H1 (cell line): ENCODE measurements at regions not wholly inside any gene's neighbourhood (a gene's known extent, or its start where the extent isn't known, plus 50 kb on each side); places are given as distances from the start of the nearest gene placed in this dataset.

Experiments used
- CTCF ChIA-PET: fragments of 300-600 bp; sonication (Branson Sonifier 250); formaldehyde crosslinking; loops from one replicate; lab custom pipeline; 2021; ENCODE audit not compliant: partially characterized antibody; lab: Charles Lee
- POLR2A ChIA-PET: fragments of 300-600 bp; sonication (Branson Sonifier 250); formaldehyde crosslinking; loops from one replicate; lab custom pipeline; 2021; ENCODE audit warnings: inconsistent platforms; ENCODE audit not compliant: partially characterized antibody; lab: Charles Lee
- DNase-seq, 2 experiments: peaks; one replicate each; pipeline versions ENCODE4 v3.0.0 to v3.0.0-alpha.2; 2010 to 2022; ENCODE audit warnings: low spot score in 2 of 2, low read depth in 1 of 2, mixed read lengths in 1 of 2
- FAIRE-seq: peaks from 2 replicates; lab custom pipeline; 2011; peaks lifted over from hg19 to GRCh38; lab: Jason Lieb, UNC
- H2AFZ ChIP-seq: 2 replicates; pipeline ENCODE4 v1.8.1; 2012; ENCODE audit warnings: low read length, inconsistent platforms
- H2AK5ac ChIP-seq: 2 replicates; pipeline ENCODE4 v1.6.1; 2013; ENCODE audit warnings: low read depth, low read length
- H2BK120ac ChIP-seq: replicated peaks from 2 replicates; pipeline ENCODE3; 2013; ENCODE audit warnings: low read depth, low read length, inconsistent platforms
- H2BK12ac ChIP-seq: 2 replicates; pipeline ENCODE4 v1.6.1; 2013; ENCODE audit warnings: low read depth, low read length
- H2BK15ac ChIP-seq: 2 replicates; pipeline ENCODE4 v1.6.1; 2013; ENCODE audit warnings: low read length
- H2BK20ac ChIP-seq: 2 replicates; pipeline ENCODE4 v1.6.1; 2013; ENCODE audit warnings: low read length
- H2BK5ac ChIP-seq: 2 replicates; pipeline ENCODE4 v1.6.1; 2013; ENCODE audit warnings: low read depth, low read length
- H3K14ac ChIP-seq: 2 replicates; pipeline ENCODE4 v1.6.1; 2013; ENCODE audit warnings: inconsistent platforms; ENCODE audit not compliant: insufficient read length
- H3K18ac ChIP-seq: 2 replicates; pipeline ENCODE4 v1.6.1; 2013; ENCODE audit warnings: low read length; ENCODE audit errors: extremely low read depth
- H3K23ac ChIP-seq: 2 replicates; pipeline ENCODE4 v1.6.1; 2013; ENCODE audit warnings: inconsistent platforms; ENCODE audit not compliant: insufficient read length
- H3K23me2 ChIP-seq: 2 replicates; pipeline ENCODE4 v1.6.1; 2013; ENCODE audit warnings: low read depth, low read length
- H3K27ac ChIP-seq: 2 replicates; pipeline ENCODE4 v1.6.1; 2011; ENCODE audit warnings: low read depth, low read length, inconsistent platforms
- H3K27me3 ChIP-seq, 4 experiments: replicated peaks in 1 of 4; 1 replicate in 1 of 4; 2 replicates in 3 of 4; pipeline versions ENCODE4 v1.6.1 to v1.8.1; 2011 to 2013; ENCODE audit warnings: low read length in 3 of 4, mild to moderate bottlenecking in 3 of 4, inconsistent platforms in 2 of 4, mixed read lengths in 2 of 4, moderate library complexity in 1 of 4; ENCODE audit not compliant: control insufficient read depth in 3 of 4, insufficient read depth in 3 of 4; ENCODE audit errors: extremely low read depth in 1 of 4
- H3K36me3 ChIP-seq, 4 experiments: 2 replicates each; pipeline versions ENCODE4 v1.6.1 to v1.8.1; 2011 to 2013; ENCODE audit warnings: mild to moderate bottlenecking in 4 of 4, low read length in 3 of 4, moderate library complexity in 2 of 4, control low read depth in 1 of 4, inconsistent platforms in 1 of 4; ENCODE audit not compliant: insufficient read depth in 4 of 4, control insufficient read depth in 2 of 4
- H3K4ac ChIP-seq: replicated peaks from 2 replicates; pipeline ENCODE3; 2013; ENCODE audit warnings: low read length, low read depth, mixed read lengths, inconsistent platforms; ENCODE audit not compliant: insufficient read length
- H3K4me1 ChIP-seq, 4 experiments: replicated peaks in 1 of 4; 1 replicate in 1 of 4; 2 replicates in 3 of 4; pipeline versions ENCODE4 v1.6.1 to v1.8.1; 2011 to 2013; ENCODE audit warnings: low read length in 3 of 4, inconsistent platforms in 2 of 4, mixed read lengths in 1 of 4; ENCODE audit not compliant: insufficient read depth in 4 of 4, control insufficient read depth in 3 of 4
- H3K4me2 ChIP-seq, 2 experiments: 2 replicates each; pipeline versions ENCODE4 v1.6.1 to v1.8.1; 2011 to 2013; ENCODE audit warnings: low read depth in 2 of 2, low read length in 2 of 2, control low read depth in 1 of 2, inconsistent platforms in 1 of 2, mild to moderate bottlenecking in 1 of 2; ENCODE audit not compliant: insufficient read depth in 1 of 2
- H3K4me3 ChIP-seq, 4 experiments: fragments of 200-600, 300-600 bp in 1 of 4; sonication (generic), shearing (Covaris generic), sonication (Bioruptor Twin) in 1 of 4; 2 replicates each; pipeline versions ENCODE4 v1.5.1 to v1.8.1; 2011 to 2016; ENCODE audit warnings: low read length in 4 of 4, low read depth in 3 of 4, control low read depth in 2 of 4, inconsistent platforms in 2 of 4, mild to moderate bottlenecking in 2 of 4, mixed read lengths in 1 of 4, moderate library complexity in 1 of 4; ENCODE audit not compliant: insufficient read depth in 2 of 4; ENCODE audit errors: extremely low read depth in 1 of 4
- H3K56ac ChIP-seq: replicated peaks from 2 replicates; pipeline ENCODE3; 2013; ENCODE audit warnings: low read depth, mild to moderate bottlenecking, mixed read lengths, low read length, inconsistent platforms; ENCODE audit not compliant: insufficient read length
- H3K79me1 ChIP-seq: 2 replicates; pipeline ENCODE4 v1.6.1; 2013; ENCODE audit warnings: low read depth, low read length, control low read depth
- H3K79me2 ChIP-seq, 2 experiments: 2 replicates each; pipeline versions ENCODE4 v1.6.1 to v1.8.1; 2012 to 2013; ENCODE audit warnings: low read length in 2 of 2, mild to moderate bottlenecking in 2 of 2, inconsistent platforms in 1 of 2; ENCODE audit not compliant: insufficient read depth in 2 of 2, control insufficient read depth in 1 of 2
- H3K9ac ChIP-seq, 4 experiments: replicated peaks in 1 of 4; 1 replicate in 1 of 4; 2 replicates in 3 of 4; pipeline versions ENCODE4 v1.6.1 to v1.8.1; 2011 to 2013; ENCODE audit warnings: low read depth in 3 of 4, low read length in 3 of 4, control low read depth in 2 of 4, mild to moderate bottlenecking in 2 of 4, moderate library complexity in 2 of 4, inconsistent platforms in 1 of 4; ENCODE audit errors: extremely low read depth in 1 of 4
- H3K9me3 ChIP-seq, 2 experiments: 2 replicates each; pipeline versions ENCODE4 v1.6.1 to v1.8.1; 2012 to 2013; ENCODE audit warnings: mild to moderate bottlenecking in 2 of 2, moderate library complexity in 2 of 2, control low read depth in 1 of 2, inconsistent platforms in 1 of 2, low read depth in 1 of 2, low read length in 1 of 2, mixed read lengths in 1 of 2; ENCODE audit not compliant: insufficient read depth in 2 of 2
- H4K20me1 ChIP-seq, 2 experiments: replicated peaks in 1 of 2; 2 replicates each; pipeline versions ENCODE3 to v1.8.1; 2011 to 2013; ENCODE audit warnings: inconsistent platforms in 2 of 2, low read length in 2 of 2, mild to moderate bottlenecking in 1 of 2; ENCODE audit not compliant: insufficient read depth in 2 of 2, control insufficient read depth in 1 of 2
- H4K5ac ChIP-seq: 2 replicates; pipeline ENCODE4 v1.6.1; 2013; ENCODE audit warnings: low read length, low read depth, mixed read lengths, inconsistent platforms; ENCODE audit not compliant: insufficient read length
- H4K8ac ChIP-seq: 2 replicates; pipeline ENCODE4 v1.8.0; 2013; ENCODE audit warnings: mild to moderate bottlenecking, moderate library complexity, low read length, inconsistent platforms; ENCODE audit not compliant: insufficient read depth; ENCODE audit errors: extremely low read depth
- H4K91ac ChIP-seq: replicated peaks from 2 replicates; pipeline ENCODE3; 2013; ENCODE audit warnings: low read length, mixed read lengths, inconsistent platforms; ENCODE audit not compliant: insufficient read length
- CHD1 ChIP-seq: IDR thresholded peaks from 2 replicates; pipeline ENCODE4 v1.6.1; 2012; ENCODE audit warnings: low read depth, low read length, improper control_type of control experiment
- HDAC2 ChIP-seq, 2 experiments: fragments of 300-600 bp in 1 of 2; sonication (generic) in 1 of 2; IDR thresholded peaks; 2 replicates each; pipeline ENCODE4 v1.6.1; 2011 to 2012; ENCODE audit warnings: low read depth in 2 of 2, low read length in 2 of 2, mild to moderate bottlenecking in 2 of 2, moderate library complexity in 2 of 2, borderline replicate concordance in 1 of 2, inconsistent platforms in 1 of 2
- MAX ChIP-seq: IDR thresholded peaks from 2 replicates; pipeline ENCODE4 v1.6.1; 2012; ENCODE audit warnings: inconsistent platforms
- NANOG ChIP-seq: IDR thresholded peaks from 2 replicates; pipeline ENCODE4 v1.6.1; 2011; ENCODE audit warnings: low read length, low read depth, mild to moderate bottlenecking, inconsistent platforms; ENCODE audit not compliant: insufficient read depth, poor library complexity, severe bottlenecking
- POLR2AphosphoS5 ChIP-seq: IDR thresholded peaks from 2 replicates; pipeline ENCODE4 v1.6.1; 2011; ENCODE audit warnings: low read depth, low read length
- WGBS, 2 experiments: shearing (Covaris generic) in 1 of 2; methylation state at CpG; one replicate each; pipeline versions ENCODE4 v1.1.6 to v1.1.7; 2013 to 2015; ENCODE audit warnings: low lambda C conversion rate in 2 of 2, mixed read lengths in 2 of 2, inconsistent platforms in 1 of 2, low coverage in 1 of 2, missing lambda C conversion rate in 1 of 2; ENCODE audit not compliant: insufficient replicate concordance in 2 of 2, insufficient coverage in 1 of 2, insufficient read length in 1 of 2; ENCODE audit errors: extremely low coverage in 1 of 2, missing lambda C conversion rate in 1 of 2; 5-methylcytosine and 5-hydroxymethylcytosine counted together

GRCh38 chr5:33361781-33362180 lies 79.0 kb upstream of the TARS1 start:
- no peak overlapping the region for H2AFZ ChIP-seq
- TF ChIP-seq POLR2AphosphoS5 (no peak), NANOG (no peak), HDAC2 (IDR thresholded peaks at IDR 0.05; ENCODE audit: borderline replicate concordance in 1 of 2, low read depth in 2 of 2, low read length in 2 of 2) (no peak), CHD1 (no peak), MAX (no peak)
- no peak overlapping the region for H3K56ac ChIP-seq
- 94% methylated on average over 1 of the region's 1 CpG; no CpG with 5 or more reads in 1 of the 2 experiments for WGBS, 2 experiments
- H2BK20ac ChIP-seq, result no peak overlapping the region
- no peak overlapping the region for H3K14ac ChIP-seq
- no peak overlapping the region for H2BK120ac ChIP-seq
- no peak overlapping the region for H3K18ac ChIP-seq
- no peak overlapping the region for H3K4me2 ChIP-seq
- H2BK15ac ChIP-seq, result no peak overlapping the region
- no peak overlapping the region for H3K23ac ChIP-seq
- no peaks in the 10 kb centered on the region for H3K36me3 ChIP-seq
- no peak overlapping the region for H2AK5ac ChIP-seq
- DNase-seq, result no peak
- POLR2A ChIA-PET, result no interaction called here
- no peak overlapping the region for H2BK12ac ChIP-seq
- H4K8ac ChIP-seq, result no peak overlapping the region
- CTCF ChIA-PET, result interaction anchor here (0.9 kb wide), 1 partner anchor 10 kb away, joined by 3 read pairs; no protein-coding TSS in a partner anchor
- H3K23me2 ChIP-seq, result no peaks in the 10 kb centered on the region
- H4K91ac ChIP-seq, result no peak overlapping the region
- no peaks in the 10 kb centered on the region for H4K20me1 ChIP-seq
- no peak overlapping the region for H3K4me3 ChIP-seq
- no peak overlapping the region for H2BK5ac ChIP-seq
- H3K27ac ChIP-seq, result no peak overlapping the region
- H3K79me2 ChIP-seq, result no peaks in the 10 kb centered on the region
- H3K27me3 ChIP-seq, result no peaks in the 10 kb centered on the region
- no peak overlapping the region for H3K4ac ChIP-seq
- no peaks in the 10 kb centered on the region for H3K4me1 ChIP-seq
- no peak for FAIRE-seq
- no peak overlapping the region for H4K5ac ChIP-seq
- H3K9ac ChIP-seq, result no peak overlapping the region
- peaks cover 0 to 4% of the 10 kb centered on the region in 2 experiments; a peak in 1 of 4 replicates for H3K9me3 ChIP-seq
- no peaks in the 10 kb centered on the region for H3K79me1 ChIP-seq
